HCT116 (cell line): ENCODE measurements at regions not wholly inside any gene's neighbourhood (a gene's known extent, or its start where the extent isn't known, plus 50 kb on each side); places are given as distances from the start of the nearest gene placed in this dataset.

ENCODE experiments used
- ATAC-seq: fragments of 200-7000 bp; cut with Tn5 transposase; 2 replicates; pipeline ENCODE4 v1.9.1; 2020; ENCODE audit warnings: mild to moderate bottlenecking, moderate library complexity
- BruUV-seq: library from RNA; stranded (reverse); fragments of 400-500 nt; replicated peaks from 2 replicates; lab custom pipeline; 2021; lab: Mats Ljungman, UMichigan
- CTCF ChIA-PET: fragments of 300-600 bp; sonication (Branson Sonifier 250); formaldehyde crosslinking; loops from one replicate; lab custom pipeline; 2021; ENCODE audit warnings: antibody characterized with exemption; lab: Charles Lee
- POLR2A ChIA-PET: fragments of 300-600, 350-600 bp; sonication (Branson Sonifier 250); formaldehyde crosslinking; loops from one replicate; lab custom pipeline; 2021; ENCODE audit warnings: antibody characterized with exemption; lab: Charles Lee
- RAD21 ChIA-PET, 2 experiments: fragments of 300-600 bp; sonication (Branson Sonifier 250); formaldehyde crosslinking; loops; one replicate each; lab custom pipeline; 2023; ENCODE audit warnings: low total read pairs in 2 of 2; ENCODE audit not compliant: uncharacterized antibody in 2 of 2, unreplicated experiment in 2 of 2, low non-redundant PET in 1 of 2; lab: Charles Lee
- DNase-seq: peaks from one replicate; pipeline ENCODE4 v3.0.0-alpha.2; 2010; ENCODE audit warnings: low read depth, low spot score
- H2AFZ ChIP-seq: fragments of 200-600 bp; shearing (Covaris generic), sonication (generic); 2 replicates; pipeline ENCODE4 v1.6.1; 2017; ENCODE audit warnings: low read depth, mixed run types, mixed read lengths, antibody characterized with exemption, low read length; ENCODE audit not compliant: poor library complexity, severe bottlenecking
- H3K27ac ChIP-seq: 2 replicates; pipeline ENCODE4 v1.5.1; 2012; ENCODE audit warnings: low read depth, low read length
- H3K27me3 ChIP-seq: fragments of 200-600 bp; sonication (generic); 2 replicates; pipeline ENCODE4 v1.6.1; 2016; ENCODE audit warnings: mixed run types, low read length, mixed read lengths; ENCODE audit not compliant: insufficient read depth
- H3K36me3 ChIP-seq, 2 experiments: fragments of 200-500 bp in 1 of 2; fragments of 200-600 bp in 1 of 2; sonication (Bioruptor generic) in 1 of 2; sonication (generic) in 1 of 2; 2 replicates each; pipeline versions ENCODE4 v1.5.1 to v1.6.1; 2014 to 2016; ENCODE audit warnings: low read length in 2 of 2, inconsistent platforms in 1 of 2, mixed read lengths in 1 of 2, mixed run types in 1 of 2; ENCODE audit not compliant: insufficient read depth in 2 of 2, control insufficient read depth in 1 of 2
- H3K4me1 ChIP-seq, 2 experiments: fragments of 200-600 bp in 1 of 2; sonication (generic) in 1 of 2; 2 replicates each; pipeline versions ENCODE4 v1.5.1 to v1.6.1; 2012 to 2017; ENCODE audit warnings: low read length in 2 of 2, inconsistent platforms in 1 of 2, mild to moderate bottlenecking in 1 of 2, mixed read lengths in 1 of 2, mixed run types in 1 of 2, moderate library complexity in 1 of 2; ENCODE audit not compliant: insufficient read depth in 2 of 2, control insufficient read depth in 1 of 2
- H3K4me2 ChIP-seq: fragments of 200-600 bp; sonication (generic); 2 replicates; pipeline ENCODE4 v1.6.1; 2017; ENCODE audit warnings: mixed run types, low read length, mixed read lengths
- H3K4me3 ChIP-seq, 2 experiments: fragments of 200-600 bp in 1 of 2; sonication (generic) in 1 of 2; replicated peaks in 1 of 2; 2 replicates each; pipeline ENCODE4 v1.5.1; 2011 to 2016; ENCODE audit warnings: low read length in 2 of 2, control low read depth in 1 of 2, low read depth in 1 of 2, mild to moderate bottlenecking in 1 of 2, mixed read lengths in 1 of 2, mixed run types in 1 of 2
- H3K79me2 ChIP-seq: fragments of 200-600 bp; sonication (generic); 2 replicates; pipeline ENCODE4 v1.6.1; 2017; ENCODE audit warnings: mild to moderate bottlenecking, mixed run types, low read length, moderate library complexity, mixed read lengths; ENCODE audit not compliant: insufficient read depth
- H3K9ac ChIP-seq: fragments of 200-600 bp; sonication (generic); 2 replicates; pipeline ENCODE4 v1.6.1; 2016; ENCODE audit warnings: low read length, mixed read lengths
- H3K9me2 ChIP-seq: fragments of 200-600 bp; sonication (generic), shearing (Covaris generic); 2 replicates; pipeline ENCODE4 v1.6.1; 2017; ENCODE audit warnings: mixed run types, mild to moderate bottlenecking, moderate library complexity; ENCODE audit not compliant: insufficient read depth
- H3K9me3 ChIP-seq, 2 experiments: fragments of 200-500 bp in 1 of 2; fragments of 200-600 bp in 1 of 2; sonication (Bioruptor generic) in 1 of 2; sonication (generic) in 1 of 2; 2 replicates each; pipeline ENCODE4 v1.6.1; 2014 to 2017; ENCODE audit warnings: low read length in 2 of 2, mixed read lengths in 2 of 2, inconsistent platforms in 1 of 2, low read depth in 1 of 2, mild to moderate bottlenecking in 1 of 2, mixed run types in 1 of 2, moderate library complexity in 1 of 2; ENCODE audit not compliant: control insufficient read depth in 1 of 2, insufficient read depth in 1 of 2
- H4K20me1 ChIP-seq: fragments of 200-600 bp; sonication (generic), shearing (Covaris generic); 2 replicates; pipeline ENCODE4 v1.6.1; 2017; ENCODE audit warnings: mixed run types, mild to moderate bottlenecking, moderate library complexity; ENCODE audit not compliant: insufficient read depth
- ATF3 ChIP-seq: IDR thresholded peaks from 2 replicates; pipeline ENCODE4 v1.6.1; 2012
- CBX3 ChIP-seq: IDR thresholded peaks from 2 replicates; pipeline ENCODE4 v1.6.1; 2012; ENCODE audit warnings: low read depth
- CEBPB ChIP-seq: IDR thresholded peaks from 2 replicates; pipeline ENCODE4 v1.6.1; 2012; ENCODE audit warnings: low read depth
- EGR1 ChIP-seq: IDR thresholded peaks from 2 replicates; pipeline ENCODE4 v1.6.1; 2012; ENCODE audit warnings: low read depth
- ELF1 ChIP-seq: IDR thresholded peaks from 2 replicates; pipeline ENCODE4 v1.6.1; 2012; ENCODE audit warnings: low read depth, borderline replicate concordance
- EZH2 ChIP-seq: fragments of 200-600 bp; sonication (generic); IDR thresholded peaks from 2 replicates; pipeline ENCODE4 v1.6.1; 2017; ENCODE audit warnings: antibody characterized with exemption, mixed run types
- JUND ChIP-seq: IDR thresholded peaks from 2 replicates; pipeline ENCODE4 v1.6.1; 2012
- MAX ChIP-seq: IDR thresholded peaks from 2 replicates; pipeline ENCODE4 v1.6.1; 2012
- POLR2A ChIP-seq: IDR thresholded peaks from 2 replicates; pipeline ENCODE4 v1.7.0; 2011; ENCODE audit warnings: borderline replicate concordance; ENCODE audit not compliant: insufficient read depth, insufficient read length; ENCODE audit errors: extremely low read depth
- POLR2AphosphoS5 ChIP-seq: IDR thresholded peaks from 2 replicates; pipeline ENCODE4 v1.6.1; 2011; ENCODE audit warnings: mild to moderate bottlenecking, low read depth, low read length, moderate library complexity
- RAD21 ChIP-seq: IDR thresholded peaks from 2 replicates; pipeline ENCODE4 v1.6.1; 2012; ENCODE audit warnings: low read depth, mild to moderate bottlenecking
- SIN3A ChIP-seq: IDR thresholded peaks from 2 replicates; pipeline ENCODE4 v1.6.1; 2012; ENCODE audit warnings: low read depth
- SP1 ChIP-seq: IDR thresholded peaks from 2 replicates; pipeline ENCODE4 v1.6.1; 2012; ENCODE audit warnings: low read depth
- TCF7L2 ChIP-seq: IDR thresholded peaks from 2 replicates; pipeline ENCODE4 v1.7.0; 2011; ENCODE audit warnings: borderline replicate concordance, inconsistent platforms; ENCODE audit not compliant: insufficient read depth, insufficient read length; ENCODE audit errors: extremely low read depth
- YY1 ChIP-seq: IDR thresholded peaks from 2 replicates; pipeline ENCODE4 v1.6.1; 2011; ENCODE audit warnings: low read length, low read depth, moderate library complexity, mild to moderate bottlenecking; ENCODE audit not compliant: insufficient replicate concordance; ENCODE audit errors: extremely low read depth
- ZFX ChIP-seq: fragments of 450-650 bp; IDR thresholded peaks from 2 replicates; pipeline ENCODE4 v1.6.1; 2017
- ZNF274 ChIP-seq: fragments of 200-500 bp; sonication (Bioruptor generic); IDR thresholded peaks from 2 replicates; pipeline ENCODE4 v1.6.1; 2014; ENCODE audit warnings: mild to moderate bottlenecking, low read depth, low read length, inconsistent platforms
- intact Hi-C: fragments of 100-400 bp; cut with micrococcal nuclease; formaldehyde crosslinking; loops from 2 replicates; pipeline ENCODE4 v1.10.0; 2022

GRCh38 chr6:27593861-27594260, 121.0 kb upstream of the ZNF184 start:
- intact Hi-C loops: loop anchor here (5.0 kb wide), 3 partner anchors 47 to 432 kb away; no protein-coding TSS in a partner anchor
- no TSS peak for BruUV-seq
- POLR2A ChIA-PET: no interaction called here
- no peak for DNase-seq
- Histone ChIP-seq H3K9ac (no peak overlapping the region), H3K27me3 (no peaks in the 10 kb centered on the region), H3K9me2 (no peaks in the 10 kb centered on the region), H2AFZ (peak overlapping the region; percentile 47), H3K79me2 (no peaks in the 10 kb centered on the region), H3K4me3 (no peak overlapping the region), H3K36me3 (no peaks in the 10 kb centered on the region), H3K9me3 (no peaks in the 10 kb centered on the region), H3K4me1 (peaks cover 7 to 30% of the 10 kb centered on the region in 2 experiments), H4K20me1 (no peaks in the 10 kb centered on the region), H3K4me2 (peak overlapping the region; percentile 45; the same call in 1 of the 2 replicates), H3K27ac (no peak overlapping the region)
- TF ChIP-seq SP1: no peak
- no peak for TF ChIP-seq ZNF274
- TF ChIP-seq JUND: no peak
- TF ChIP-seq CBX3: no peak
- TF ChIP-seq YY1: no peak
- no peak for TF ChIP-seq ZFX
- TF ChIP-seq POLR2AphosphoS5: no peak
- TF ChIP-seq EGR1: no peak
- TF ChIP-seq TCF7L2: no peak
- no peak for TF ChIP-seq POLR2A
- no peak for TF ChIP-seq ELF1
- TF ChIP-seq RAD21: no peak
- TF ChIP-seq CEBPB: no peak
- no peak for TF ChIP-seq EZH2
- TF ChIP-seq ATF3: no peak
- TF ChIP-seq SIN3A: no peak
- TF ChIP-seq MAX: no peak
- ATAC-seq: peak; percentile 13
- RAD21 ChIA-PET: no interaction called here
- CTCF ChIA-PET: interaction anchor here (0.7 to 1.4 kb wide), 3 partner anchors 159 to 1239 kb away, joined by 3 to 4 read pairs (median 3); no protein-coding TSS in a partner anchor
